SJSA1 (cell line): ENCODE measurements at regions not wholly inside any gene's neighbourhood (a gene's known extent, or its start where the extent isn't known, plus 50 kb on each side); places are given as distances from the start of the nearest gene placed in this dataset.
"Not testable (repeated sequence)": the region's sequence is repeated elsewhere in the genome, so short reads cannot be mapped to it uniquely, and the experiment has no call there.

ENCODE experiments used
- DNase-seq, 2 experiments: peaks; one replicate each; pipeline ENCODE4 v3.0.0-alpha.2; 2015 to 2020; ENCODE audit warnings: low spot score in 2 of 2, low read depth in 1 of 2
- H3K27ac ChIP-seq: fragments of 250-450 bp; sonication (Bioruptor Pico); 2 replicates; pipeline ENCODE4 v1.5.1; 2020; ENCODE audit warnings: mild to moderate bottlenecking, moderate library complexity
- H3K27me3 ChIP-seq: fragments of 250-450 bp; sonication (Bioruptor Pico); replicated peaks from 2 replicates; pipeline ENCODE4 v1.5.1; 2020; ENCODE audit warnings: mild to moderate bottlenecking, moderate library complexity
- H3K36me3 ChIP-seq: fragments of 250-450 bp; sonication (Bioruptor Pico); 2 replicates; pipeline ENCODE4 v1.5.1; 2020; ENCODE audit warnings: mild to moderate bottlenecking
- H3K4me1 ChIP-seq: fragments of 250-450 bp; sonication (Bioruptor Pico); replicated peaks from 2 replicates; pipeline ENCODE4 v1.6.1; 2021; ENCODE audit warnings: mild to moderate bottlenecking
- H3K4me3 ChIP-seq: fragments of 250-450 bp; sonication (Bioruptor Pico); 2 replicates; pipeline ENCODE4 v1.5.1; 2020; ENCODE audit warnings: mild to moderate bottlenecking
- H3K9me3 ChIP-seq: fragments of 250-450 bp; sonication (Bioruptor Pico); replicated peaks from 2 replicates; pipeline ENCODE4 v1.5.1; 2020; ENCODE audit warnings: mild to moderate bottlenecking

DNA sequence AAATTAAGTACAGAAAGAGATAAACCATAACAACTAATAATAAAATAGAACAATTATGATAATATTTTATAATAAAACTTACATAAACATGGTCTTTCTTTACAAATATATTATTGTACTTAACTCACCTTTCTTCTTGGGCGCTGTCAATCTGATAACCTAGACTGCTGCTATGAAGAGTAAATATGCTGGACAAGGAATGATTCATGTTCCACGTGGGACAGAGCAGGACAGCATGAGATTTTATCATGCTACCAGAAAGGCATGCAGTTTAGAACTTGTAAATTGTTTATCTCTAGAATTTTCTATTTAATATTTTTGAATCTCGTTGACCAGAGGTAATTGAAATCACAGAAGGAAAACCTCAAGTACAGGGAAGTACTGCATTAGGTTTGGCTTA, 210.7 kb downstream of the ANKRD30B start:
- H3K27ac ChIP-seq = no peak overlapping the region
- no peaks in the 10 kb centered on the region for H3K4me1 ChIP-seq
- H3K4me3 ChIP-seq = no peak overlapping the region
- H3K36me3 ChIP-seq = no peaks in the 10 kb centered on the region
- DNase-seq = no peak
- no peaks in the 10 kb centered on the region for H3K27me3 ChIP-seq
- H3K9me3 ChIP-seq = no peaks in the 10 kb centered on the region

DNA sequence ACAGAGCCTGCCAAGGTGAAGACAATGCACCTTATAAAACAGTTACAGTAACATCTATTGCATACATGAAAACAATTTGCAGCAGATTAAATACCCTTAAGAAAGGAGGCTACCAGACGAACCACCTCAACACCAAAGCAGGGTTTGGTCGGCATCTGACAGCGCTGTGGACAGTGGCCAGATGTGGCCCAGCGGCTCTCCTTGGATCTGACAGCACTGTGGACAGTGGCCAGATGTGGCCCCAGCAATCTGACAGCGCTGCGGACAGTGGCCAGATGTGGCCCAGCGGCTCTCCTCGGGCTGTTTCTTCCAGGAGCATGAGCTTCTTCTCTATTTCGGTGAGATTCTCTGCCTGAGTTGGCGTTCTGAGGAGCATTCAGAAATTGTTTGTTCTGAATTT, 211.6 kb downstream of the ANKRD30B start:
- Histone ChIP-seq H3K4me1 (no peaks in the 10 kb centered on the region), H3K27me3 (no peaks in the 10 kb centered on the region), H3K4me3 (no peak overlapping the region), H3K9me3 (no peaks in the 10 kb centered on the region), H3K36me3 (no peaks in the 10 kb centered on the region), H3K27ac (no peak overlapping the region)
- no peak for DNase-seq

- no peak overlapping the region for H3K4me3 ChIP-seq
- no peaks in the 10 kb centered on the region for H3K36me3 ChIP-seq
- no peak overlapping the region for H3K27ac ChIP-seq
- H3K9me3 ChIP-seq = no peaks in the 10 kb centered on the region
- H3K4me1 ChIP-seq = no peaks in the 10 kb centered on the region
- no peaks in the 10 kb centered on the region for H3K27me3 ChIP-seq
- DNase-seq = no peak
Observed at GRCh38 chr18:14961991-14962390, 214.0 kb downstream of the ANKRD30B start.

GRCh38 chr18:14962626-14963025, 214.7 kb downstream of the ANKRD30B start:
- Histone ChIP-seq H3K4me3 (no peak overlapping the region), H3K9me3 (no peaks in the 10 kb centered on the region), H3K36me3 (no peaks in the 10 kb centered on the region), H3K27ac (no peak overlapping the region), H3K4me1 (no peaks in the 10 kb centered on the region), H3K27me3 (no peaks in the 10 kb centered on the region)
- no peak for DNase-seq

DNA sequence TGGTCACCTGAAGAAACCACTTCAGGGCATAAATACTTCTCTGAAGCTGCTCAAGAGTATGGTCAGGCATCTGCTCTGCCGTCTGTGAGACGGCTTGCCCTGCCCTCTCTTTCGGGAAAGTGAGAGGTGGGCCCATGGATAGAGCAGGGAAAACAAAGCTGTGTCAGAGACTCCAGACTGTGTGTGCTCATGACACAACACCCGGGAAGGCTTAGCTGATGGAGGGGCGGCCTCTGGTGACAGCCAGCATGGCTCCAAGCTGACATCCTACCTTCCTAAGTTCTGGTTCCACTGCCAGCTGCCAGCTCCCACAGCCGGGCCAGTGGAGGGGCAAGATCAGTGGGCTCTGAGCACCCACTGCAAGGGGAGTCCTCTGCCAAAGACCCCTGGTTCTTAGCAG, 215.3 kb downstream of the ANKRD30B start:
- Histone ChIP-seq H3K27me3 (no peaks in the 10 kb centered on the region), H3K27ac (no peak overlapping the region), H3K36me3 (no peaks in the 10 kb centered on the region), H3K4me3 (no peak overlapping the region), H3K9me3 (no peaks in the 10 kb centered on the region), H3K4me1 (no peaks in the 10 kb centered on the region)
- no peak for DNase-seq

- no peak overlapping the region for H3K4me3 ChIP-seq
- H3K27ac ChIP-seq = no peak overlapping the region
- H3K36me3 ChIP-seq = no peaks in the 10 kb centered on the region
- no peak for DNase-seq
- no peaks in the 10 kb centered on the region for H3K4me1 ChIP-seq
- no peaks in the 10 kb centered on the region for H3K27me3 ChIP-seq
- H3K9me3 ChIP-seq = no peaks in the 10 kb centered on the region
Observed at GRCh38 chr18:14964002-14964401, 216.0 kb downstream of the ANKRD30B start.

- no peaks in the 10 kb centered on the region for H3K9me3 ChIP-seq
- no peak overlapping the region for H3K4me3 ChIP-seq
- no peak for DNase-seq
- no peaks in the 10 kb centered on the region for H3K27me3 ChIP-seq
- no peaks in the 10 kb centered on the region for H3K4me1 ChIP-seq
- no peak overlapping the region for H3K27ac ChIP-seq
- H3K36me3 ChIP-seq = no peaks in the 10 kb centered on the region
Observed at GRCh38 chr18:14964406-14964805, 216.4 kb downstream of the ANKRD30B start.

- not testable (repeated sequence) for DNase-seq, H3K4me1 ChIP-seq, H3K9me3 ChIP-seq, H3K27me3 ChIP-seq, H3K4me3 ChIP-seq, H3K36me3 ChIP-seq, H3K27ac ChIP-seq
Observed at GRCh38 chr18:14964976-14965375, 217.0 kb downstream of the ANKRD30B start.

GRCh38 chr18:14965553-14965952, 217.6 kb downstream of the ANKRD30B start:
- Histone ChIP-seq H3K36me3 (no peaks in the 10 kb centered on the region), H3K27ac (no peak overlapping the region), H3K4me3 (no peak overlapping the region), H3K4me1 (no peaks in the 10 kb centered on the region), H3K9me3 (no peaks in the 10 kb centered on the region), H3K27me3 (no peaks in the 10 kb centered on the region)
- DNase-seq = no peak

DNA sequence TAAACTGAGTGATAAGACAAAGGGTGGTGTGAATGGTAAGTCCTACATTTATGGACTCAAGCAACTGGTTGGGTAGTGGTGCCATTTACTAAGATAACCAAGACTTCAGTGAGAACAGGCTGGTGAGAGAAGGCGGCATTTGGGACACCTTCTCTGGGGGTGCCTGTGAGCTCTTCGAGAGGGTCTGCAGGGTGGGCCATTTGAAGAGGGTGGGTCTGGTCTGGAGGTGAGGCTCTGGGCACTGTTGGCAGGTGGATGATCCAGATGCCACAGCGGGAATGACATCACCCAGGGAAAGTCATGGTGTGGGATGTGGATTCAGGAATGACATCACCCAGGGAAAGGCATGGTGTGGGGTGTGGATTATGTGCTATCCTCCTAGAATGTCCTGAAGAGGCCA, 219.3 kb downstream of the ANKRD30B start:
- not testable (repeated sequence) for H3K9me3 ChIP-seq

GRCh38 chr18:14969500-14969899, 221.5 kb downstream of the ANKRD30B start:
- Histone ChIP-seq H3K4me3 (no peak overlapping the region), H3K9me3 (no peaks in the 10 kb centered on the region), H3K36me3 (no peaks in the 10 kb centered on the region), H3K4me1 (no peaks in the 10 kb centered on the region), H3K27ac (no peak overlapping the region), H3K27me3 (no peaks in the 10 kb centered on the region)
- DNase-seq = no peak

More for the DNA sequence above, 219.3 kb downstream of the ANKRD30B start:
- not testable (repeated sequence) for H3K36me3 ChIP-seq, H3K27ac ChIP-seq, H3K27me3 ChIP-seq, DNase-seq, H3K4me3 ChIP-seq, H3K4me1 ChIP-seq

DNA sequence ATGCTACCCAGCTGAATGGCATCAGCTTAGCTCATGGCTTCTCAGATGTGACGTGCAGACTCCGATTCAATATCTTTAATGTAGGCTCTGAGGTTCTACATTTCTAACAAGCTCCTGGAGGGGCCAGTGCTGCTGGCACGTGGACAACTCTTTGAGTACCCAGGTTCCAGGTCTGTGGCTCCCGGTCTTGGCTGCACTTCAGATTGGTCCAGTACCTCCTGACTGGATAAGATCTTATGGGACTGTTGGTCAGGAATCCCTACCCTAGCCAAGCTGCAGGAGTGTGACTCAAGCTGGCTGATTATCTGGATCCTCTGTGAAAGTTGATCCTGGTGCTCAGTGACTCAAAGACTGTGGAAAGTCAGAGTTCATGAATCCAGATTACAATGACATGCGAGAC, 222.1 kb downstream of the ANKRD30B start:
- no peaks in the 10 kb centered on the region for H3K4me1 ChIP-seq
- DNase-seq = no peak
- H3K36me3 ChIP-seq = no peaks in the 10 kb centered on the region
- H3K27ac ChIP-seq = no peak overlapping the region
- no peaks in the 10 kb centered on the region for H3K27me3 ChIP-seq
- H3K9me3 ChIP-seq = no peaks in the 10 kb centered on the region
- no peak overlapping the region for H3K4me3 ChIP-seq

DNA sequence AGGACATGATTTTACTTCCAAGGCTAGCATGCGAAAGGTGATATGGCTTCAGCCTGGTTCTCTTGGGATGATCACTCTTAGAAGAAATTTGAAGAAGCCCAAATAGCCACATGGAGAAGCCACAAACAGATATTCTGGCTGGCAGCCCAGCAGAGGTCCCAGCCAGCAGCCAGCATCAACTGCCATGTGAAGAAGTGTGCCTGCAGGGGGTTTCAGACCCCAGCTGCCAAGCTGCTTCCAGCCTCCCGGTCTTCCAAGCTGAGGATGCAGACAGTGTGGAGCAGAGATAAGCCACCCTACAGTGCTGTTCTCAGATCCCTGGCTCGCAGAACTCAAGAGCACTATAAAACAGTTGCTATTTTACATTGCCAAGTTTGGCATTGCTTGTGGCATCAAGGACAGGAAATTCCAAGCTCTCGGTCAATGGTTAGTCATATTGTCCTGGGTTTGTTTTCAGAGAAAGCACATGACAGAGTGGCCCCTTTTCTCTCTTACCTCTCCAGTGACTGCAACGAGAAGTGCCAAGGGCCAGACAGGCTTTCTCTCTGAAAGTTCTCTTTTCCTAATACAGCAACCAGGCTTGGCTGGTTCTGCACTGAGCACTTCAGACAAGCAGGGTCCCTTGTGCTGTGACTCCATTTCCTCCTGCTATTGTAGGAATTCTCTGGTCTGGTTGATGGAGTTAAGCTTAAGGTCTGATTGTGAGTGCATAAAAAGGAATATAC, 223.7 kb downstream of the ANKRD30B start:
- DNase-seq = peak in 1 of 2 experiments; percentile 34
- no peak overlapping the region for H3K27ac ChIP-seq
- H3K4me3 ChIP-seq = no peak overlapping the region
- no peaks in the 10 kb centered on the region for H3K4me1 ChIP-seq
- no peaks in the 10 kb centered on the region for H3K27me3 ChIP-seq
- H3K9me3 ChIP-seq = no peaks in the 10 kb centered on the region
- H3K36me3 ChIP-seq = no peaks in the 10 kb centered on the region

GRCh38 chr18:14973421-14973820, 225.4 kb downstream of the ANKRD30B start:
- H3K27me3 ChIP-seq, H3K4me1 ChIP-seq, H3K4me3 ChIP-seq, H3K36me3 ChIP-seq, H3K27ac ChIP-seq, DNase-seq, H3K9me3 ChIP-seq: not testable (repeated sequence)

- H3K27me3 ChIP-seq = no peaks in the 10 kb centered on the region
- no peaks in the 10 kb centered on the region for H3K36me3 ChIP-seq
- no peak overlapping the region for H3K4me3 ChIP-seq
- H3K4me1 ChIP-seq = no peaks in the 10 kb centered on the region
- H3K27ac ChIP-seq = no peak overlapping the region
- H3K9me3 ChIP-seq = no peaks in the 10 kb centered on the region
- DNase-seq = no peak
Observed at GRCh38 chr18:14974088-14974487, 226.1 kb downstream of the ANKRD30B start.
